GM12891 (cell line): ENCODE measurements at regions not wholly inside any gene's neighbourhood (a gene's known extent, or its start where the extent isn't known, plus 50 kb on each side); places are given as distances from the start of the nearest gene placed in this dataset.

Source experiments
- PAX5 ChIP-seq: IDR thresholded peaks from 2 replicates; pipeline ENCODE4 v1.6.1; 2011; ENCODE audit warnings: low read length, moderate library complexity, mild to moderate bottlenecking; ENCODE audit not compliant: insufficient read depth, severe bottlenecking
- POLR2A ChIP-seq: IDR thresholded peaks from 2 replicates; pipeline ENCODE4 v1.6.1; 2011; ENCODE audit warnings: low read depth, low read length, control low read depth
- POLR2AphosphoS5 ChIP-seq: IDR thresholded peaks from 2 replicates; pipeline ENCODE4 v1.6.1; 2011; ENCODE audit warnings: low read depth, low read length, control low read depth
- TAF1 ChIP-seq: IDR thresholded peaks from 2 replicates; pipeline ENCODE4 v1.6.1; 2011; ENCODE audit warnings: low read depth, low read length, control low read depth

GRCh38 chr2:144693179-144693578 is 173.3 kb upstream of the ZEB2 start:
- TF ChIP-seq POLR2AphosphoS5 (no peak), TAF1 (no peak), POLR2A (no peak), PAX5 (no peak)
